ENCODE measurements at regions not wholly inside any gene's neighbourhood (a gene's known extent, or its start where the extent isn't known, plus 50 kb on each side); places are given as distances from the start of the nearest gene placed in this dataset.
"Not testable (repeated sequence)": the region's sequence is repeated elsewhere in the genome, so short reads cannot be mapped to it uniquely, and the experiment has no call there.

DNA sequence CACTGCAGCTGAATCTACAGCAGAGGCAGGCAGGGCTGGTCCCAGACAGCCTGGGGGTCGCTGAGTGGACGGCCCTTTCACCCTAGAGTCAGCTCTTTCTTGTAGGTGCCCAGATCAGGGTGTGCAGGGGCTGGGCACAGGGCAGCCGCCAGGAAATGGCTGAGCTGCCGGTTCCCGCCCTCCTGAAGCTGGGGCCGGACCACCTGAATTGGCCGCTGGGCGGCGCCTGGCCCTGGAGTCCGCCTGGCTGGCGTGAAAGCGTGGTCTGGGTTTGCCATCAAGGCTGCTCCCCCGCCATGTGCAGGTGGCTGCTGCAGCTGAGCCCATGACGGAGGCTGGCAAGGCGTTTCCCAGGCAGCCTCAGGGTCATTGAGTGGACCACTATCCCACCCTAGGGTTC lies 85.7 kb downstream of the POTEM start:
- not testable (repeated sequence) for H3K4me3 ChIP-seq; DNase-seq (ENCODE audit: low spot score); H3K27ac ChIP-seq

DNA sequence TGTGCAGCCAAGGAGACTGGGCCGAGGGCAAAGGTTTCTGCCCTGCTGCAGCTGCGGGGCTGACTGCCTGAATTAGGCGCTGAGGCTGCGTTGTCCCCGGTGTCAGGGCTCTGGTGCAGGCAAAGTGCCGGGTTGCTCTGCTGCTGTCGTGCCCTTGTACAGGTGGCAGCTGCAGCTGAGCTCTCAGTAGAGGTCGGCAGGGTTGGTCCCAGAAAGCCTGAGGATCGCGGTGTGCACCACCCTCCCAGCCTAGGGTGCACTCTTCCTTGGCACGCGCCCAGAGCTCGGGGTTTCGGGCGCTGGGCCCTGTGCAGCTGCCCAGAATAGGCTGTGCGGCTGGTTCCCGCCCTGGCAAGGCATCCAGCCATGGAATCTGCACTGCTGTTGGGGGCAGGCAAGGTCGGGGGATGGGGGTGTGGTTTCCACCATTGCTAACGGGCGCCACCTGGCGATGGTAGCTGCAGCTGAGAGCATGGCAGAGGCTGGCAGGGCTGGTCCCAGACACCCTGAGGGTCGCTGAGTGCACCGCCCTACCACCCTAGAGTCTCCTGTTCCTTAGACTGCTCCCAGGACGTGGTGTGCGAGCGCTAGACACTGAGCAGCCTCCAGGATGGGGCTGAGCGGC lies 86.3 kb downstream of the POTEM start:
- H3K27ac ChIP-seq; DNase-seq (ENCODE audit: low spot score); H3K4me3 ChIP-seq: not testable (repeated sequence)

DNA sequence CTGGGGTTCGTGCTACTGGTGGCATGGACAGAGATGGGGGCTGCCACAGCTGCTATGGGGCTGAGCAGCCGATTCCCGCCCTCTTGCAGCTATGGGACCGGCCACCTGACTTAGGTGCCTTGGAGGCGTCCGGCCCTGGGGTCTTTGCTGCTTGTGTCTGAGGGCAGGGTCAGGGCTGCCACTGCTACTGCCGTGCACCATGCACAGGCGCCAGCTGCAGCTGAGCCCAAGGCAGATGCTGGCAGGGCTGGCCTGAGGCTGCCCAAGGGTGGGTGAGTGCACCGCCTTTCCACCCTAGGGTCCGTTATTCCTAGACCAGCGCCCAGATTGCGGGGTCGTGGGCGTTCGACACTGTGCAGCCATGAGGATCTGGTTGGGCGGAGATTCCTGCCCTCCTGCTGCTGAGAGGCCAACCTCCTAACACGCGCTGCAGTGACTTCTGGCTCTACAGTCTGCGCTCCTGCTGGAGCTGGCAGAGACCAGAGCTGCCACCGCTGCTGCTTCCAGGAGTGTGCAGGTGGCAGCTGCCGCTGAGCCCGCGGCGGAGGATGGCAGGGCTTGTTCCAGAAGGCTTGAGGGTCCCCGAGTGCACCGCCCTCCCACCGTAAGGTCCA lies 87.0 kb downstream of the POTEM start:
- H3K27ac ChIP-seq; H3K4me3 ChIP-seq; DNase-seq (ENCODE audit: low spot score): not testable (repeated sequence)

DNA sequence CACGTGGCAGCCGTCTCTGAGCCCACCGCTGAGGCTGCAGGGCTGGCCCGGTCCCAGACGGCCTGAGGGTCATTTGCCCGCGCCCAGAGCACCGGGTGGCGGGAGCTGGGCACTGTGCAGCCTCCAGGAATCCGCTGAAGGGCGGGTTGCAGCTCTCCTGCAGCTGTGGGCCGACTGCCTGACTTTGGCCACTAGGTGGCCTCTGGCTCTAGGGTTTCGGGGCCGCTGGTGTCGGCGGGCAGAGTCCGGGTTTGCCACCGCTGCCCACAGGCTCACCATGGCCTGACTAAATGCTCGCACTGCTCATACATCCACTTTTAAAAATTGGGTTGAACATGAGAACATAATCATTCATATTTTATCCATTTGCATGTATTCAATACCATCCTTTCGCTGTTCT lies 87.7 kb downstream of the POTEM start:
- H3K4me3 ChIP-seq; H3K27ac ChIP-seq; DNase-seq (ENCODE audit: low spot score): not testable (repeated sequence)

DNA sequence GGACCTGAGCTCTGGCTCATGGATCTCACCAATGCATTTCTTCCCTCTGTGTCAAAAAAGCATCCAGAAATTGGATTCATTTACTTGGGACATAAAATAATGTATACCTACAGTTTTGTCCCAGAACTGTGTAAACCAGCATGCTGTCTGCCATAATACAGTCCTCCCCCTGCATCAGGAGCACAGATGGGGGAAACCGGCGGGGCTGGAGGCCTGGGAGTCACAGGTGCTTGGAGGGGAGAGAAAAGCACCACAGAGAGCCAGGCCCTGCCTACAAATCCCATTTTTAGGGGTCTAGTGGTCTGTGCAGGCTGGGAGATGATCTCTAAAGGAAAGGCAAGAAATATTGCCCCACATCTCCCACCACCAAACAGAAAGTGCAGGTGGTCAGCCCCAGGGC lies 91.8 kb downstream of the POTEM start:
- DNase-seq (ENCODE audit: low spot score); H3K4me3 ChIP-seq; H3K27ac ChIP-seq: not testable (repeated sequence)

DNA sequence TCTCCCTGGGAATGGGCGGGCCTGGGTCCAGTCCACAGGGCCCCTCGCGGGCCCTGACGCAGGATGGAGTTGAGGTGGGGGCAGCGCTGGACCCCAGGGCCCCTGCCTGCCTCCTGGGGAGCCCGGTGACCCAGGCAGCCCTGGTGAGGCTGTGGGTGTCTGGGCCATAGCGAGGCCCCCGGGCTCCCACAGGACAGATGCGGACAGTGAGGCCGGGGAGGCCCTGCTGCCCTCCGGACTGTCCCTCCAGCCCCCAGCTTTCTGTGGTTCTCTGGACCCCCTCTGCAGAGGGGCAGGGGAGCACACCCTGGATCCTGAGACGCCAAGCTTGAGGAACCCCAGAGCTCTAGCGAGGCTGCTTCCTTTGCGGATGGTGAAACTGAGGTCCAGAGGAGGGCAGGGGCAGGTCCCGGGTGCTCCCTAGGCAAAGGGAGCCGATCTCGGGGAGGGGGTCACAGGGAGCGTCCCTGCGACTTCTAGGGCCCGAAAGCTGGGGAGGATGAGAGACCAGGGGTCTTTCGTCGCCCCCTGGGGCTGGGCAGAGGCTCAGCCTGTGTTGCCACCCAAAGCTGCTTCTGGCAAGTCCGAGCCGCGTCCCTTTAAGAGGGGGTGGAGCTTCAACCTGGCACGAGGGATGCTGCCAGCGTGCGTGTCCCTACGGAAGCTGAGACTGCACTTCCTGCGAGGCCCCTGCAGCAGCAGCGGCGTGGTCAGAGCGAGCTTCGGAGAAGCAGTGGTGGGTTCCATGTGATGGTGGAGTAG lies 94.6 kb downstream of the POTEM start:
- not testable (repeated sequence) for H3K4me3 ChIP-seq; DNase-seq (ENCODE audit: low spot score); H3K27ac ChIP-seq

DNA sequence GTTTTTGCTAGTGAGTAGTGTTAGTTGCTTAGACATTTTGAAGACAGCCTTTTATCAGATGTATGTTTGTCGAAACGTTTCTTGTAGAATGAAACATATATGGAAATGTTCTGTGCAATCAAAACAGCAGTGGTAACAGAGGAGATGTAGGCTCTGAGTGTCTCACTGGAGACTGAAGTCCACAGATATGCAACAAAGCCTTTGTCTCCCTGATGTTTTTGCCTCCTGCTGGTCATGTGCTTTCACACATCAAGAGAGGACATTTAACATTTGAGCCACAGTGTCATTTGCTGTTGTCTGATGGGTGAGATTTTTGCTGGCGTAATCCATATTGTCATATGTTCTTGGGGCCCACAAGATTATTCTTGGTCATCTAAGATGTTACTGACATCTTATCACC lies 101.7 kb downstream of the POTEM start:
- not testable (repeated sequence) for H3K4me3 ChIP-seq; DNase-seq (ENCODE audit: low spot score); H3K27ac ChIP-seq

DNA sequence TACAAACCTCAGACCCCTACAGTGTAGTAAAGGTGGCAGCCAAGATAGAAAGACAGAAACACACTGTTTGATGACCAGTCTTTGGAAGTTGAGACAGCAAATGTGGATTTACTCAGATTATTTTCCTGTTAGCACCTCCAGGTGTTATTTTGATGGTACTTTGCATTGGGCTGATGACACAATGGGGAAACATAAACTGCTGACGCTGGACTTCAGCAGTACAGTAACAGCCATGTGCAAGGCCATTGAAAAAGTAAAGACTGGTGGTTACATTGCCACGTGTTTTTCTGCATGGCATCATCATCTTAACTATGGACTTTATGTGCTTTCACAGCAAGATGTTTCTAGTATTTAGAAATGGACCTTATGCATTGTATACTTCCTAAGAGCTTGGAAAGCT lies 105.3 kb downstream of the POTEM start:
- H3K4me3 ChIP-seq; H3K27ac ChIP-seq; DNase-seq (ENCODE audit: low spot score): not testable (repeated sequence)

DNA sequence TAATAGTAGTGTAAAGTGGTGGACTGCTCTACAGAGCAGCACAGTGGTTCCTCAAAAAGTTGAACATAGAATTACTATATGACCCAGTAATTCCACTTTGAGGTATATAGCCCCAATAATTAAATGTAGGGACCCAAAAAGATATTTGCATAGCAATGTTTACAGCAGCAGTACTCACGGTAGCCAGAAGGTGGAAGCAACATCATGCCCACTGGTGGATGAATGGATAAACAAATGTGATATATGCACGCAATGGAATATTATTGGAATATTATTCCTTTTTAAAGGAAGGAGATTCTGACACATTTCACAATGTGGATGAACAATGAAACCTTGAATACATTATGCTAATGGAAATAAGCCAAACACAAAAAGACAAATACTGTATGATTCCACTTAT lies 121.4 kb downstream of the POTEM start:
- H3K4me3 ChIP-seq; H3K27ac ChIP-seq; DNase-seq (ENCODE audit: low spot score): not testable (repeated sequence)

DNA sequence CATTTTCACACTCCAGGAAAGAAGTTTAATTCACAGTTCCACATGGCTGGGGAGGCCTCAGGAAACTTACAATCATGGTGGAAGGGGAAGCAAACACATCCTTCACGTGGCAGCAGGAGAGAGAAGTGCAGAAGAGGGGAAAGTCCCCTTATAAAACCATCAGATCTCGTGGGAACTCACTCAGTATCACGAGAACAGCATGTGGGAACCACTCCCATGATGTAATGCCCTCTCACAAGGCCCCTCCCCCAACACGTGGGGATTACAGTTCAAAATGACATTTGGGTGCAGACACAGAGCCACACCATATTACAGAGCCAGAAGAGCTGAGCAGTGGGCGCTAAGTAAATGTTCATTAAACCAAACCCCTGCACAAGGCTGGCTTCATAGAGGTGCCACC lies 126.0 kb downstream of the POTEM start:
- not testable (repeated sequence) for DNase-seq (ENCODE audit: low spot score); H3K27ac ChIP-seq; H3K4me3 ChIP-seq

DNA sequence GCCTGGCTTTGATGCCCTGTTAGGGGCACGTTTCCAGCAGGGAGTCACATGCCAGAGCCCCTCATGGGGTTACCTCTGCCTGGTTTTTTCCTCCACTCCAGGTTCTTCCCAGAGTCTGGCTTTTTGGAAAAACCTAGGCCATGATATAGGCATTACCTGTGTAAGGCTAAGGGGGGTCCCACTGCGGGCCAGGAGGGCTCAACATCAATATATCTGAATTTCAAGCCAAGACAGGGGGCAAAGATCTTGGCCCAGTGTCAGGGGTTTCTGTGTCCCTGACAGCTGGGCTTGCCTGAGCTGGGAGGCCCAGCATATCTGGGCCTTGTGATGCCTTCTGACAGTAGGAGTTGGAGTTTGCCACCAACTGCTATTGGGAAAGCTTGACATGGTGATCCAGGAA lies 127.5 kb downstream of the POTEM start:
- H3K4me3 ChIP-seq; DNase-seq (ENCODE audit: low spot score); H3K27ac ChIP-seq: not testable (repeated sequence)

DNA sequence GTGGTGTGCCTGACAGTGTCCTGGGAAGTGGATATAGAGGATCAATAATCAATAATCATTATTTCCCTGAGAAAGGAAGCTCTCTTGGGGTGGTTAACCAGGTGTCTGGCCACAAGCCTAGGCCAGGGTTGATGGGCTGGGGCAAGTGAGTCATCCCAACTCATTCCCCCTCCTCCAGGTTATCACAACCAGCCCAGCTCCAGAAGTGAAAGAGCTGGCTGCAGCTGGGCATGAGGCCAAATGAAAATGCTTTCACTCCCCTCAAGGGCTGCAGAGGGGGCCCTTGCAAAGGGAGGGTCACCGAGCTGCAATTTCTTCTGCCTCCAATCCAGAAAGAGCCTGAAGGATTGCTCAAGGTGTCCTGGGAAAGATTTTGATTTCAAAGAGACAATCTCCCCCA lies 127.9 kb downstream of the POTEM start:
- not testable (repeated sequence) for H3K27ac ChIP-seq; DNase-seq (ENCODE audit: low spot score); H3K4me3 ChIP-seq

DNA sequence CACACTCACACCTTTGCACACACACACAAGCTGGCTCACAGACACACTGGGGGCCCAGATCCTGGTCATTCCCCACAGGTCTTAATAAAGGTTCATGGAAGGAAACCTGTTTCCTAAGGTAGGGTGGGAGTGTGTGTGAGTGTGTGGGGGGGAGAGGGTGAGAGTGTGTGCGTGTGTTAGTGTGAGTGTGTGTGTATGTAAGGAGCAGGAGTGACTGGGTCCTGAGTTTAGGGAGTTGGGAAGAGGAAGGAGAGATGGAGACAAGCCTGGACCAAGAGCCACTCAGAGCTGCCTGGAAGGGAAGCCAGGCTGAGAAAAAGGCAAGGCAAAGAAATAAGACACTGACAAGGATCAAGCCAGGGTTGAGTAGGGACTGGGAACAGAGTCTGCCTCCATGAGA lies 129.2 kb downstream of the POTEM start:
- DNase-seq (ENCODE audit: low spot score); H3K27ac ChIP-seq; H3K4me3 ChIP-seq: not testable (repeated sequence)

DNA sequence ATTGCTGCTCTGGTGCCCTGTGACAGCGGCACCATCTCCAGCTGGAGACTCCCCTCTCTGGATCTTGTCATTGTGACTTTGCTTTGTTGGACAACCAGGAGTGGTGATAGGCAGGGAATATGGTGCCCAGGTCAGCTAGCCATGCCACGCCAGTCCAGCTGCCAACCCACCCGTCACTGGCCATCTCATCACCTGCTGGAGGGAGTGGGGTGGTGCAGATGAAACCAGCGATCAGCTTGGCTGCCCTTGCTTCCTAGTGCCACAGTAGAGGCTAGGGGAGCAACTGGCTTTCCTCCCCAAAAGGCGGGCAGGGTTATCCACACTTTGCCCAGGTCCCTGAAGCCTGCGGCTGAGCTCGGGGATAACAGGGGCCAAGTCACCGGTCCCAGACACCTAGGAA lies 129.6 kb downstream of the POTEM start:
- not testable (repeated sequence) for DNase-seq (ENCODE audit: low spot score); H3K4me3 ChIP-seq; H3K27ac ChIP-seq

DNA sequence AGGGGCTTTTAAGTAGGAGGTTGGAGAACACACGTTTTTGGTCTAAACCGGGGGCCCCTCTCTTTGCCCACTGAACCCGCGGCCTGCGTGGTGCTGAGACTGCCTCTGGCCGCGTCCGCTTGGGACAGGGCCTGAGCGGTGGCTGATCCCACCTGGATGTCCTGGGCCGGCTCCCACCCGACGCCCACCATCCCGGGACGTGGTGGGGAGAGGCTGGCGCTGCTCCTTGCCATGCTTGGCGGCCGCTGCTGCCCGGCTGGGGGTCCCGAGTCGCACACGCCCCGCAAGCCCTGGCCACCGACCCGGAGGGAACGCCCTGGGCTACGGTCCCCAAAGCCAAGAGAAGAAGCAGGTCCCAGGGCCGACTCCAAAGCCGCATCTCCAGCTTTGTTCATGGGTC lies 130.1 kb downstream of the POTEM start:
- not testable (repeated sequence) for H3K4me3 ChIP-seq; H3K27ac ChIP-seq; DNase-seq (ENCODE audit: low spot score)

DNA sequence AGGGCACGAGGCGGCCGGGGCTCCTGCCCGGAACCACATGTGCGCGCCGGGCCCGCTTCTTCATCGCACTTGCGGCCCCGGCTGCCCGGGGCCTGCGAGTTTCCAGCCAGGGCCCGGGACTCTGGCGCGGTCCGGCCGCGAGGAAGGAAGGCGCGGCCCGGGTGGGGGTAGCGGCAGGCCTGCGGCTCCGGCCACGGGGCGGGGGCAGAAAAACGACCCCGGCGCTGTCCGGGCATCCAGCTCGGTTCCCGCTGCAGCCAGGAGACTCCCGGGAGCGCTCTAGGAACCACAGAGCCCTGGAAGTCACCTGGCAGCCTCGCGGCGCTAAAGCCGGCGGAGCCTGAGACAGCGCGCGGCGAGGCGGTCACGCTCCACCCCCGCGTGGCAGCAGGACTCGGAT lies 130.5 kb downstream of the POTEM start:
- DNase-seq (ENCODE audit: low spot score); H3K4me3 ChIP-seq; H3K27ac ChIP-seq: not testable (repeated sequence)

DNA sequence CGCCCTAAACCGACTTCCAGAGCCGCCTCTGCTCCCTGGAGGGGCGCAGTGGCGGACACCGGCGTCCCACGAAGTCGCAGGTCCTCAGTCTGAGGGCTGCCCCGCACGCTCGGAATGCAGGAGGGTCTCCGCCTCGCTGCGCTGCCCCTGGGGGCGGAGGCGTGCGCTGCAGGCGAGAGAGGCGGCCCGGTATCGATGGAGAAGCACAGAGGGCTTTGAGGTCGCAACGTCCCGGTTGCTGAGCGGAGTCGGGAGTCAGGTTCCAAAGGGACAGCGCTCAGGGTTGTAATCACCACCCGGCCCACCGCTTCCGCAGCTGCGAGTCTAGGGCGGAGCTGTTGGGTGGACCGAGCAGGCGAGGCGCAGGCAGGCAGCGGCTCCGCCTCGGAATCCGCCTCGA lies 131.0 kb downstream of the POTEM start:
- H3K4me3 ChIP-seq; DNase-seq (ENCODE audit: low spot score); H3K27ac ChIP-seq: not testable (repeated sequence)

DNA sequence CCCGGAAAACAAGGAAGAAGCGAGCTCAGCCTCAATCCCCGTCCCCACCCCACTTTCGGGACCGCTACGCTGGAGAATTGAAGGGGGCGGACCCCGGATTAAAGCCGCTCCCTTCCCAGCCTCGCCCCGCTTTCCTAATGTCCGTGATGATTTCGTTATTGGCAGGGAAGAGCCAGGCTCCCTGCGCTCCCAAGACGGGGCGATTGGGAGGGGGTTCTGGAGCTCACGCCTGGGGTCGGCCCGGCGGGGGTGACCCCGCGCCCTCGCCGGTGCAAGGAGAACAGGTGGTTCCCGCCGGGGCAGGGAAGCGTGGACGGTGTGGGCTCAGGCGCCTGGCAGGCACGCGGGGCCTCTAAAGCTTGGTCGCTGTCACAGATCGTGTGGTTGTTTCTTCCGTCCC lies 131.5 kb downstream of the POTEM start:
- not testable (repeated sequence) for H3K4me3 ChIP-seq, H3K27ac ChIP-seq
- DNase-seq (ENCODE audit: low spot score), result peak; percentile 56

DNA sequence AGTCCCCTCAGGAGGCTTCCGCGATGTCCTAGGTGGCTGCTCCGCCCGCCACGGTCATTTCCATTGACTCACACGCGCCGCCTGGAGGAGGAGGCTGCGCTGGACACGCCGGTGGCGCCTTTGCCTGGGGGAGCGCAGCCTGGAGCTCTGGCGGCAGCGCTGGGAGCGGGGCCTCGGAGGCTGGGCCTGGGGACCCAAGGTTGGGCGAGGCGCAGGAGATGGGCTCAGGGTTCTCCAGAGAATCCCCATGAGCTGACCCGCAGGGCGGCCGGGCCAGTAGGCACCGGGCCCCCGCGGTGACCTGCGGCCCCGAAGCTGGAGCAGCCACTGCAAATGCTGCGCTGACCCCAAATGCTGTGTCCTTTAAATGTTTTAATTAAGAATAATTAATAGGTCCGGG lies 132.1 kb downstream of the POTEM start:
- not testable (repeated sequence) for H3K4me3 ChIP-seq; H3K27ac ChIP-seq; DNase-seq (ENCODE audit: low spot score)

DNA sequence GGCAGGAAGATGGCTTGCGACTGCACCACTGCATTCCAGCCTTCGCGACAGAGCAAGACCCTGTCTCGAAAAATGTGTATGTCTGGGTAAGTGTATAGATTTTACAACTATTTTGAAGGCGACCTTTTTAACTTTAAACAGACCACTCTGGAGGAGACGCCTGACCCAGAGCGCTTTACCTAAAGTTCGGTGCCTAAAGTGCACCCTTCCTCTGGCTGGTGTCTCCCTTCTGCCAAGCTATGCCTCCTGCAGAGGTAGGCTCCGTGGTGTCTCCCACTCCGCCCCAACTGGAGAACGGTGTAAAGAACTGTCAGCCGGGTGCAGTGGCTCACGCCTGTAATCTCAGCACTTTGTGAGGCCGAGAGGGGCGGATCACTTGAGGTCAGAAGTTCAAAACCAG lies 132.7 kb downstream of the POTEM start:
- H3K4me3 ChIP-seq; H3K27ac ChIP-seq; DNase-seq (ENCODE audit: low spot score): not testable (repeated sequence)
